Left ventricle myocardium superior (tissue), 1 donor: ENCODE measurements at regions not wholly inside any gene's neighbourhood (a gene's known extent, or its start where the extent isn't known, plus 50 kb on each side); places are given as distances from the start of the nearest gene placed in this dataset.

Source experiments
- ATAC-seq: fragments of 200-7000 bp; cut with Tn5 transposase; one replicate; pipeline ENCODE4 v1.9.1; 2020; ENCODE audit warnings: mild to moderate bottlenecking, moderate library complexity
- DNase-seq: peaks from one replicate; pipeline ENCODE4 v3.0.0-alpha.2; 2020
- intact Hi-C: fragments of 100-400 bp; cut with micrococcal nuclease; formaldehyde crosslinking; loops from one replicate; pipeline ENCODE4 v1.11.0; 2022
- donor health status: DM: no; HTN: yes; CAD: no; lungs with severe emphysema.

DNA sequence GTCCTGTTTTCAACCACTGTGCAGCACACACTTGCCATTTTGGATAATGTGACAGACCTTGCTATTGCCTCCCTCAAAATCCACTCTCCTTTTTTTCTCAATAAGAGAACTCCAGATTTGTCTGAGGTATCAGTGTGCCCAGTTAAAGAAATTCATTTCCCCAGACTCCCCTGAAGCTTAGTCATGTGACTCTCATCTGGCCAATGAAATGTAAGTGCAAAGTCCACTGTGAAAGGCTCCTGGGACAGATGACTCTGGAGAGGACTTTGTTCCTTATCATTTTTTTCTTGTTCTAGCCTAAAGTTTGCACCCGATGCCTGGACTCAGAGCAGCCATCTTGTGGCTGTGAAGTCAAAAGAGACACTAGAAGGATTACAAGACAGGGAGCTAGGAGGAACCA is 268.6 kb upstream of the LRTM1 start:
- intact Hi-C loops, result no loop called here

DNA sequence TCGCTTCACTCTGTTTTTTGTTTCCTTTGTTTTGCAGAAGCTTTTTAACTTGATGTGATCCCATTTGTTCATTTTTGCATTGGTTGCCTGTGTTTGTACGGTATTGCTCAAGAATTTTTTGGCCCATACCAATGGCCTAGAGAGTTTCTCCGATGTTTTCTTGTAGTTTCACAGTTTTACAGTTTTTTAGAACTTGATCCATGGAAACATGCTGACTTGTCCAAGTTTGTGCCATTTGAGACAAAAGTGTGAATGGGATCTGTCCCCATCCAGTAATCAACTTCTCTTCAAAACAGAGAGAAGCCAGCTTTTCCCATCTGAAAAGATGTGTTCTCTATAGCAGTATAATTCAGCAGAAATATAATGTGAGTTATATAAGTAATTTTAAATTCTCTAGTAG is 266.5 kb upstream of the LRTM1 start:
- intact Hi-C loops, result no loop called here
- no peak for ATAC-seq
- no peak for DNase-seq

More for the DNA sequence above, 268.6 kb upstream of the LRTM1 start:
- ATAC-seq (no peak), DNase-seq (no peak)

DNA sequence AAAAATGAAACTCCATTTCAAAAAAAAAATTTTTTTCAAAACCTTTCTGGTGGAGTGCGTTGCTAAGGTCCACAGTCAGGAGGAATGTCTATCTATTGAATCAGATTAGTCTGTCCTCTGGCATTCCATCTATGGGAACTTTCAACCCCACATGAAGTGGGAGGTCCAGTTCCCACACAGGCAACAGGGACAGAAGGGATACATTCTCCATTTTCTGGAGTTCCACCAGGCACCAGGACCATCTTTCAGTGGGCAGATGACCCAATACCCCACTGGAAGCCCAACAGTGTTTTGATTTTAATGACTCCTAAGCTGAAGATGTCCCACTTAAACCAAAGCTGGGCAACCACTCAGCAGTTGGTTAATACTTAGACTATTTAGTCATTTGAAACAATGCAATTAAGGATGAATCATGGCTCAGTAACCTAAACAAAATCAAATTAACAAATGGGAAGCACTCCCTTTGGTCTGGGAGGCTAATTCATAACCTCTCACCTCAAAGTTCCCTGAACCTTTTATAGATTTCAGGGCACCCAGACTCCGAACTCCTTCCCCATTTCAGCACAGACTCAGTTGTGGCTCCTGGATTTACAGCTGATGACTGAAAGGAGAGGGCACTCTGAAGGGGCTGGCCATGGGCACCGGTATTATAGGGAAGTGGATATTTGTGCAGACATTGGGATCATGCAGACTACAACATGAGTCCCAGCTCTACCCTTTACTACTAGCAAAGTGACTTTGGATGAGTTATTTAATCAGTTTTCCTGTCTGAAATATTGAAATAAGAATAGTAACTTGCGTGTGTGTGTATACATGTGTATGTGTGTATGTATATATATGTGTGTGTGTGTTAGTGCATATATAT is 264.3 kb upstream of the LRTM1 start:
- no peak for ATAC-seq
- DNase-seq, result no peak
- intact Hi-C loops, result no loop called here

DNA sequence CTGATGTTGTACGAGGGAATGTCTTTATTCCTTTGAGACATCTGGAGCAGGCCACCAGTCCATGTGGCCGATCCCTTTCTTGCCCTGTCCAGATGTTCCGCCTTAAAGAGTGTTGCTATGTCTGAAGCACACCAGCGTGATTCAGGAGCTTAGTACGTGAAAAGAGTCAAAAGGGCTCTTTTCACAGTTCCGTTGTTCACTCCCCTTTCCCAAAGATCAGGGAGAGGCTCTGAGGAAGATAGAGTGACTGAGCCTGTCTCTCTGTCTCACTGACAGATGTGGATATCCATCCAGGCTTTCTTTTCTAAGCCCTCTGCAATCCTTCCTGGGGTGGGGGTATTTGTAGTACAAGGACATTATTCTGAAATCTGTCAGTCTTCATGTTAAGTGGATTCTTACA is 262.5 kb upstream of the LRTM1 start:
- ATAC-seq (peak; percentile 40), DNase-seq (no peak)
- intact Hi-C loops, result no loop called here

DNA sequence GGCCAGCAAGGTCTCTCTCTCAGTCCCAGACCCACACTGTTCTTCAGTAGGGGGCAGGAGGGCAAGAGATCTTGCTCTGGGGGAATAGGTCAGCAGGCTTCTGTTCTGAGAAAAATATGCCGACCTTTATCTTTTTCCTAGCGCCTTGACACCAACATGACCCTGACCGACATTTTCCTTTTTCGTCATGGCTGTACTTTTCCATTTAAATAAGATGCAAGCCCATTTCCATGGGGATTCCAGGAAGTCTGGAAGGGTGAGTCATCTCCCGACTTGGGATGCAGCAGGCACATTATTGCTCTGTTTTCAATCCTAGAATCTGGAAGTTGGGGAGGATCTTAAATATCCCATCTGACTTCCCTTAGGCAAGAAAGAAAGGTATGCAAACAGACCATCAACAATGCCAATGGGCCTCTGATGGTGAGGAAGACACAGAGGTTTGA is 261.5 kb upstream of the LRTM1 start:
- intact Hi-C loops, result no loop called here
- ATAC-seq (peak; percentile 70), DNase-seq (no peak)

DNA sequence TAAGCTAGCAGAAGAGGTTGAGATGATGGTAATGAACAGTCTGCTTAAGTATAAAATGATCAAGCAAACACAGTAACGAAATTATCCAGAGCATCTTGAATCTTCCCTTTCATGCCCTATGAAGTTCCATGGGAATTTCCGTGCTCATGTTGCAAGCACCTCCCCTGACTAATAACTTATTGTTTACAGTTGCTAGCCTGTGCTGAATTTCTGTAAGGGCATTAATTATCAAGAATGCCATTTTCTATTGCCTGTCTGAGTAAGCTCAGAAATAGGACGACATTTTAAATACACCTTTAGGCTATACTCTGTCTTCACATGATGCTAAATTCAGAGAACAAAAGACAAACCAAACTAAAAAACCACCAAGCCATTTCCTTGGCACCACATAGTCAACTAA is 257.5 kb upstream of the LRTM1 start:
- intact Hi-C loops, result no loop called here
- ATAC-seq (no peak), DNase-seq (no peak)

DNA sequence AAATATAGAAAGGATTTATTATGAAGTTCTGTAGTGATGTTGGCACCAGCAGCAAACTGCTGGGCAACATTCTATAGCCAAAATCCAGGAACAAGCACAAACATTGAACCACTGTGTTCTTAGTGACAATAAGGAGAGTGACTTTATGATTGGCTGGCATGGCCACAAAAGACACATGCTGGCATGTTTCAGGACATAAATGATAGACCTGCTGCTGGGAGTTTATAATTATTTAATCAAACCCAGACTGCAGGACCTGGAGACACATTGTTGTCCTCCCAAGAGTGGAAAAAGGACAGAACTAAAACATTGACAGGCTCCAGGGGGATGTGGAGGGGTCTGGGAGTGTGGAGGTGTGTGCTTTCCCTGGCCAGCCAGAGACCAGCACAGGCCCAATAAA is 255.3 kb upstream of the LRTM1 start:
- ATAC-seq (no peak), DNase-seq (no peak)
- intact Hi-C loops, result no loop called here

DNA sequence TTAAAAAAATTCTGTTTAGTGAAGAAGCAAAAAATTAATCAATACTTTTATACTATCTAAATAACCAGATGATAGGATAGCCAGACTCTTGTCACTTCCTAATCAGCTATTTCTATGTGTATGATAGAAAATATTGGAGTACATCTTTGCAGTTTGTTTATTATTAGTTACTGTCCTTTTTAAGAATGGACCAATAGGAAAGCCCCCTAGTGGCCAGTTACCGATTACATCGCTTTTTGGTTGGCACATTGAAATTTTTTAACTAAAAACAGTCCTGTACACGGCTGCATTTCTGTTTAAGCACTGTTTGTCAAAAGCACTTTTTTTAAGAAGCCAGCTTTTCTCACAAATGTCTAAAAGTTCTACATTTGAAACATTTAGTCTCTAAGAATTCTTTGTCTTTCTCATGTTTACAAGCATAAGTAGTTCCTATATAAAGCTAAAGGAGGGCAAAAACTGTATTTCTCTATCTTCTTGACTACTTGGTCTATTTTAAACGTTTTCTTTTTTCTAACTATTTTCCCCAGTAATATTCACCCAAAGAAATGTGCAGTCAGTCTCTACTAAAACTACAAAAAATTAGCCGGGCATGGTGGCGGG is 253.2 kb upstream of the LRTM1 start:
- intact Hi-C loops, result no loop called here
- DNase-seq (no peak), ATAC-seq (no peak)

DNA sequence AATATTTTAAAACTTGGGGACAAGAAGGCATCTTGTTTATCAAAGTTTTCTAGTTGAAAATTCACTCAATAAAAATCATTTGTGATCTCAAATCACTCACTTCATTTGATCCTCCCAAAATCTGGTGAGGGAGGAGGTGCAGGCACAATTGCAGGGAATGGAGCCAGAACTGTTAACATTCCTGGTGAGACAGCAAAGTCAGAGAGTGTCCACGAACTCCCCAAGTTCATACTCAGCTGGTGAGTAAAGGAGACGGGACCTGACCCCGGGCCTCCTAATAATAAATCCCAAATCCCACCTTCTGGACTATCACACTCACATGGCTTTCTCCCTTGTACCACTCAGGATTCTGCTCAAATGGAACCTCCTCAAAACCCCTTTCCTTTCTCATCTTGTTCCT is 252.3 kb upstream of the LRTM1 start:
- DNase-seq (no peak), ATAC-seq (no peak)
- intact Hi-C loops, result no loop called here

DNA sequence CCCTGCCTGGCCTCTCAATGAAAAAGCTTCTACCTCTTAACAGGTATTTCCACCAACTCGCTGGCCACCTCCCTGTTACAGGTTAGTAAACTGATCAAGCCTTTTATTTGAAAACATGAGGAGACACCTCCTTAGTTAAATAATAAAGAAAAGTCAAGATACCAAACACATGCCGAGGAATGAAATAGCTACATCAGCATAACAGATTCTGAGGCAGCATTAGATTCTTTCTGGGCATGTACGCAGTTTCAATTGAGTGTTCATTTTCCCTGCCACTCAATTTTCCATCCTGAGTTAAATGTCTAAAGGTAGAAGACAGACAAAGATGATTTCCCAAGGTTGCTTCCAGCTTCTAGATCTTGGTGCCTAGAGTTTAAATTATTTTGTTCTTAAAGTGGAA is 250.5 kb upstream of the LRTM1 start:
- no peak for ATAC-seq
- intact Hi-C loops, result loop anchor here (5.0 kb wide), 1 partner anchor 326 kb away; no protein-coding TSS in a partner anchor
- no peak for DNase-seq

DNA sequence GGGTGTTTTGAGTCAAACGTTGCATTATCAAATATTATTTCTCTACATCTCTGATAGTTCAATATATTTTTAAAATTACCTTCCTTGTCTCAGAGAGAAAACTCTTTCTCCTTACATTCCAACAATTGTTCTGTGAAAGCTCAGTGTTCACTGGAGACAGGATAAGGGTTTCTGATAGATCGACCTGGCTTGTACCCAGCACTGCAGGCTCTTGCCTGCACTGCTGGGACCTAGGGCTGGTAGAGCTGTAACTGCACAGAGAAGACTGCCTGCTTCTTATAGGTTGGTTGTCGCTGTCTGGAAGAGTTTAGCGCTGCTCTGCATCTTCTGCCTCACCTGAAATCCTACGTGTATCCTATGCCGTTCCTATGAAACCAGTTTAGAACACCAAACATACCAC is 249.9 kb upstream of the LRTM1 start:
- no peak for ATAC-seq
- intact Hi-C loops, result loop anchor here (5.0 kb wide), 1 partner anchor 325 kb away; no protein-coding TSS in a partner anchor
- DNase-seq, result no peak

DNA sequence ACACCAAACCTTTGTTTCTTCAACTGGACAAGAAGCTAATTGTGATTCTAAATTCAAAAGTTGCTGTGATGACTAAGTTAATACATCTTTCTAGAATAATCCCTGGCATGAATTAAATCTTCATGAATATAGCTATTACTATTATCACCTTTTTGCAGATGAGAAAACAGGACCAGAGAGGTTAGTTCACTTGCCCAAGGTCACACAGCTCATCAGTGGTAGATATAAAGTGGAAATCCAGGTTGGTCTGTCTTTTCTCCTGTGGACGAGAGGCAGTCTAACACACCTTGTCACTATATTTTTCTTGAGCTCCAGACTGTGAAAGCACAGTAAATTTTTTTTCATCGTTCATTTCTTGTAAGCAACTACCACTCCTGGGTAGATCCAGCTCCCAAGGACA is 247.6 kb upstream of the LRTM1 start:
- intact Hi-C loops, result loop anchor here (5.0 kb wide), 1 partner anchor 323 kb away; no protein-coding TSS in a partner anchor
- ATAC-seq (no peak), DNase-seq (no peak)

DNA sequence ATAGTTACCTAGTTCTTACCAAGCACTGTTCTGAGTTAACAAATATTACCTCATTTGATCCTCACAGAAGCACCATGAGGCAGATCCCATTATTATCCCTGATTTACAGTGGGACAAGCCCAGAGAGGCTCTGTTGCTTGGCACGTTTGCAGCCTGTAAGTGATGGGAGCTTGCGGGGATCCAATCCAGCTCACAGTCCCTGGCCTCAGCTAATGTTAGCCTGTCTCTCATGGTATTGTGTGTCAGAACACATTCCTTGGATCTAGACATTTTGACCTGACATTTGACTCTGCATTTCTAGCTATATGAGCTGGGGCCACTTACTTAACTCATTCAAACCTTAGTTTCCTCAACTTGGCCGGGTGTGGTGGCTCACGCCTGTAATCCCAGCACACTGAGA is 246.9 kb upstream of the LRTM1 start:
- no peak for ATAC-seq
- intact Hi-C loops, result loop anchor here (5.0 kb wide), 1 partner anchor 322 kb away; no protein-coding TSS in a partner anchor
- no peak for DNase-seq

DNA sequence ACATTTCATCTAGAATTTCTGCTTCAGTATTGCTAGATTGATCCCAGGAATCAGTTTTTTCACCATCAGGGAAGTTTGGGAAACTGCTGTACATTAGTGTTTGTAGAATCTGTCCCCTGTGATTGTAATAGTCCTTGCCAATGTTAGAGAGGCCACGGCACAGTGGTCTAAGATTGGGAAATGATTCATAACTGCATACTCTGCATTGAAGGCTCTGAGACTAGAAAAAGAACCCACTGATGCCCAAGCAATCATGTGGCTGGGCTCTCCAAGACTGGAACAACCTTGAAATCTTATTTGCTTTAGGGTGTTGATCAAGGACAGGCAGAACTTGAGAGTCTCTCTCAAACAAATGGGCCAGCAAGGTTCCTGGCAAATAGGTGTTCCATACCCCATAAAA is 245.6 kb upstream of the LRTM1 start:
- DNase-seq, result no peak
- ATAC-seq, result no peak
- intact Hi-C loops, result no loop called here

DNA sequence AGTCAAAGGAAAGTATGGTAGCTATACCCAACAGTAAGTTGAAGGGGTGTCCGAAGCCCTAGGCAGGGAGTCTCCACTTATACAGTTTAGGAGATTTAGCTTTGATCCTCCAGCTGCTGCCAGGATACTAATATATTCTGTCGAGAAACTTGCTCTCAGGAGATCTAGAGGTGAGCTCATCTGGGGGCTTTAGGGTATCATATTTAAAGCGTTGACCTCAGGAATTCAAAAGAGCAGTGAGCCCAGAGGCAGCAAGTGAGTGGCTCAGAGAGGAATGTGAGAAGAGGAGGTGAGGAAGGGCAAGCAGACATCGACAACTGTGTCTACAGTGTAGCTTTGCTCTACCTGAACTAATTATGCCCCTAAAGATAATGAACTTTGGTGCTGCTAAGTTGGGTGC is 245.1 kb upstream of the LRTM1 start:
- intact Hi-C loops, result no loop called here
- DNase-seq (no peak), ATAC-seq (no peak)

DNA sequence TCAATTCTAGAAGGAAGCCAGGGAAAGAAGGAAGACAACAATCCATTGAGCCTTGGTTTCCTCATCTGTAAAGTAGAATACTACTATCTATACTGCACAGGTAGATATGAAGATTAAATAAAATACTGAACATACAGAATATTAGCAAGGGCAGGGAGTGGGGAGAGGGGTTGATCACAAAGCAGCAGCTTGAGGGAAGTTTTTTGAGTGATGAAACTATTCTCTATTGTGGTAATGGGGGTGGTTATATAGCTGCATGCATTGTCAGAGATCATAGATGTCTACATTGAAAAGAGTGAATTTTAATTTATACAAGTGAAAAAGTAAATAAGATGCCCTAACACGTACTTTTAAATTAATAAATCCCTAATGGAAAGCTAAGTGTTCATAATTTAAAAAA is 242.6 kb upstream of the LRTM1 start:
- intact Hi-C loops, result no loop called here
- ATAC-seq (no peak), DNase-seq (no peak)

DNA sequence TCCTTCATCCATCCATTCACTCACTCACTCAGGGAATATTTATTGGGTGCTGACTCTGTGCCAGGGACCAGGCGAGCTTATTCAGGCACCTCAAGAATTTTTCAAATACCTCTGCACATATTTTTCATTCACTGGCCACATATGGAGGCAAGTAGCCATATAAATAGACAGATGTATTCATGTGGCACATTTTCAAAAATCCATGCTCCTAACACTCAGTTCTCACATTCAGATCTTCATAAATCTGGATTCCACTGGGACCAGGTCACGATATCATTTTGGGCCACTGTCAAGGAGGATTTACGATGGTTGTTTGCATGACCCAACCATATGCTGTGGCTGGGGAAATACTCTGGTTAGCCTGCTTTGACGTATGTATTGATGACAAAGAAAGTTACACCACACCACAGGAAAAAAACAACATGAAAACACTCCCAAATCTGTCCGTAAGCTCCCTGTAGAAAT is 241.8 kb upstream of the LRTM1 start:
- intact Hi-C loops, result no loop called here
- DNase-seq (no peak), ATAC-seq (no peak)

DNA sequence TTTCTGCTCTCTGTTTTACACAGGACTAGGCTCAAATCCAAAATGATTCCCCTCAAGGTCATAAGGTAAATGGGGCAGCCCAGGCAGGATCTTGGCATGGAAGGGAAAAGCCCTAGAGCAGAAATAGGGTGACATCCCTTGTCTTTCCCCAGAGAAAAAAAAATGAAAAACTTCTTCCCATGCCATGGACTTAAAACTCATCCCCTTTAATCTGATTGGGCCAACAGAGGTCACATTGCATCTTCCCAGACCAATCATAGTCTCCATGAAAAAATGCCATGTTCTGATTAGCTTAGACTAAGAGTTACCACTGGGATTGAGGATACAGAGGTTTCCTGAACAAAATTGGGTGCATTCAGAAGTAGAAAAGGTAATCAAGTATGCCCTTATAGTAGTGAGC is 241.3 kb upstream of the LRTM1 start:
- ATAC-seq (no peak), DNase-seq (no peak)
- intact Hi-C loops, result no loop called here

DNA sequence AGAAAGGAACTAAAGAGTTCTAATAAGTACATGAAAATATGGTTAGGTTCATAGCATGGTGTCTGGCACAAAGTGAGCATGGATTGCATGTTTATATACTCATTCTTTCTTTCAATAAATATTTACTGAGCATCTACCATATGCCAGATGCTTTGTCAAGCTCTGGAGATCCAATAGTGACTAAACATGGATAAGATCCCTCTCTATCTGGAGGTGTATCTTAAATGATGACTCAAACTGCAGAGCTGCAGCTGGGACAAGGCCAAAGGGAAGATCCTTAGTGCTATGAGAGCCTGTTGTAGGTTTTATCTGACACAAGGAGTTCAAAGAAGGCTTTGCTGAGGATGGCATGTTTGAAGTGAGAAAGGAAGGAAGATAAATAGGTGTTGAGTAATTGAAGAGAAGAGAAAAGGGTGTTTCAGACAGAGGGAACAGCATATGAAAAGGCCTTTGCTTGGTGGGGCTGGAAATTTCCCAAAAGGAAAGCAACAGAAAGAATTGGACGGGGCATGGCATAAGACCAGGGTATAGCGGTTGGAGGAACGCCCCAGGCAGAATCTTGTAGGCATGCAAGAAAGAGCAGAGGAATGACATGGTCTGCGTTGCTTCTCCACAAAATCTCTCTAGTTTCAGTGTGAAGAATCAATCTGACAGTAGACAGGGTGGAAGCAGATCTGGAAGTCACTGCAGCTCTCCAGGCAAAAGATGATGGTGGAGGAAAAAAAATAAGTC is 239.9 kb upstream of the LRTM1 start:
- intact Hi-C loops, result no loop called here
- ATAC-seq, result no peak
- no peak for DNase-seq
